Smooth muscle cell (in vitro differentiated cells): ENCODE measurements at regions not wholly inside any gene's neighbourhood (a gene's known extent, or its start where the extent isn't known, plus 50 kb on each side); places are given as distances from the start of the nearest gene placed in this dataset.
"Not testable (repeated sequence)": the region's sequence is repeated elsewhere in the genome, so short reads cannot be mapped to it uniquely, and the experiment has no call there.

Source experiments
- DNase-seq: peaks from one replicate; lab custom pipeline; 2025; ENCODE audit not compliant: unreplicated experiment; lab: John Stamatoyannopoulos, UW
- H2AFZ ChIP-seq: fragments of 200-600 bp; sonication (generic); 2 replicates; pipeline ENCODE4 v1.6.0; 2016; ENCODE audit warnings: antibody characterized with exemption, low read depth, mild to moderate bottlenecking
- H3F3A ChIP-seq: fragments of 200-600 bp; sonication (generic); 2 replicates; pipeline ENCODE4 v1.6.0; 2017; ENCODE audit warnings: antibody characterized with exemption, low read depth
- H3K27ac ChIP-seq: fragments of 200-600 bp; sonication (generic); 2 replicates; pipeline ENCODE4 v1.5.1; 2016; ENCODE audit warnings: low read depth, mild to moderate bottlenecking
- H3K27me3 ChIP-seq: fragments of 200-600 bp; sonication (generic); 2 replicates; pipeline ENCODE4 v1.6.1; 2016; ENCODE audit warnings: low read depth, mild to moderate bottlenecking
- H3K36me3 ChIP-seq: fragments of 200-600 bp; sonication (generic); 2 replicates; pipeline ENCODE4 v1.5.1; 2016; ENCODE audit warnings: low read depth
- H3K4me1 ChIP-seq: fragments of 200-600 bp; sonication (generic); 2 replicates; pipeline ENCODE4 v1.5.1; 2016; ENCODE audit warnings: low read depth
- H3K4me2 ChIP-seq: fragments of 200-600 bp; sonication (generic); 2 replicates; pipeline ENCODE4 v1.6.0; 2016; ENCODE audit warnings: mild to moderate bottlenecking
- H3K4me3 ChIP-seq: fragments of 200-600 bp; sonication (generic); 2 replicates; pipeline ENCODE4 v1.5.1; 2016; ENCODE audit warnings: mild to moderate bottlenecking
- H3K79me2 ChIP-seq: fragments of 200-600 bp; sonication (generic); 2 replicates; pipeline ENCODE4 v1.6.0; 2016; ENCODE audit warnings: low read depth, mild to moderate bottlenecking
- H3K9ac ChIP-seq: fragments of 200-600 bp; sonication (generic); 2 replicates; pipeline ENCODE4 v1.6.0; 2016; ENCODE audit warnings: low read depth
- H3K9me3 ChIP-seq: fragments of 200-600 bp; sonication (generic); replicated peaks from 2 replicates; pipeline ENCODE4 v1.5.1; 2016; ENCODE audit warnings: low read depth
- H4K20me1 ChIP-seq: fragments of 200-600 bp; sonication (generic); 2 replicates; pipeline ENCODE4 v1.6.0; 2016; ENCODE audit warnings: low read depth
- CTCF ChIP-seq: fragments of 200-600 bp; sonication (generic); IDR thresholded peaks from 2 replicates; pipeline ENCODE4 v1.5.1; 2017; ENCODE audit warnings: borderline replicate concordance, mild to moderate bottlenecking, antibody characterized with exemption; ENCODE audit not compliant: insufficient read depth, poor library complexity, severe bottlenecking
- WGBS: methylation state at CpG from one replicate; pipeline ENCODE4 v1.1.7; 2016; ENCODE audit warnings: low lambda C conversion rate; 5-methylcytosine and 5-hydroxymethylcytosine counted together

GRCh38 chr14:106196459-106196858, 670.1 kb downstream of the TMEM121 start:
- not testable (repeated sequence) for H2AFZ ChIP-seq, H3K9ac ChIP-seq, H3K4me1 ChIP-seq, H3K36me3 ChIP-seq, H3K27me3 ChIP-seq, H3K79me2 ChIP-seq, H3K27ac ChIP-seq, H3F3A ChIP-seq, DNase-seq, H3K4me3 ChIP-seq, H4K20me1 ChIP-seq, H3K4me2 ChIP-seq
- 70% methylated on average over 7 of the region's 7 CpGs for WGBS
- peaks cover 10% of the 10 kb centered on the region for H3K9me3 ChIP-seq

GRCh38 chr14:106197264-106197663, 670.9 kb downstream of the TMEM121 start:
- not testable (repeated sequence) for H4K20me1 ChIP-seq, DNase-seq, H3K79me2 ChIP-seq, H3K4me2 ChIP-seq, H3K36me3 ChIP-seq, H3F3A ChIP-seq, H2AFZ ChIP-seq, H3K27ac ChIP-seq, H3K27me3 ChIP-seq, H3K4me1 ChIP-seq, H3K9ac ChIP-seq, H3K4me3 ChIP-seq
- 65% methylated on average over 4 of the region's 4 CpGs for whole genome bisulfite sequencing
- peaks cover 12% of the 10 kb centered on the region for H3K9me3 ChIP-seq

- Histone ChIP-seq H4K20me1 (no peaks in the 10 kb centered on the region), H3K9me3 (peaks cover 12% of the 10 kb centered on the region), H3K27me3 (no peaks in the 10 kb centered on the region), H3K9ac (no peak overlapping the region), H3K27ac (no peak overlapping the region), H2AFZ (no peak overlapping the region), H3K36me3 (no peaks in the 10 kb centered on the region), H3F3A (no peaks in the 10 kb centered on the region), H3K4me2 (no peak overlapping the region), H3K4me3 (no peak overlapping the region), H3K79me2 (no peaks in the 10 kb centered on the region), H3K4me1 (no peaks in the 10 kb centered on the region)
- TF ChIP-seq CTCF: no peak
- 79% methylated on average over 12 of the region's 12 CpGs for WGBS
- no peak for DNase-seq
These were observed 672.7 kb downstream of the TMEM121 start for GRCh38 chr14:106199097-106199496.

- Histone ChIP-seq H3K9me3 (peaks cover 9% of the 10 kb centered on the region), H3K27me3 (no peaks in the 10 kb centered on the region), H3F3A (no peaks in the 10 kb centered on the region), H3K4me2 (no peak overlapping the region), H3K27ac (no peak overlapping the region), H4K20me1 (no peaks in the 10 kb centered on the region), H3K9ac (no peak overlapping the region), H3K36me3 (no peaks in the 10 kb centered on the region), H3K79me2 (no peaks in the 10 kb centered on the region), H3K4me3 (no peak overlapping the region), H3K4me1 (no peaks in the 10 kb centered on the region), H2AFZ (no peak overlapping the region)
- WGBS: 86% methylated on average over 25 of the region's 25 CpGs
- no peak for TF ChIP-seq CTCF
- DNase-seq: no peak
These were observed 674.3 kb downstream of the TMEM121 start for GRCh38 chr14:106200541-106201315.
